ENCODE measurements at regions not wholly inside any gene's neighbourhood (a gene's known extent, or its start where the extent isn't known, plus 50 kb on each side); places are given as distances from the start of the nearest gene placed in this dataset.
A peak's percentile ranks its signal among the peaks of the same experiment; 100 is the strongest.

DNA sequence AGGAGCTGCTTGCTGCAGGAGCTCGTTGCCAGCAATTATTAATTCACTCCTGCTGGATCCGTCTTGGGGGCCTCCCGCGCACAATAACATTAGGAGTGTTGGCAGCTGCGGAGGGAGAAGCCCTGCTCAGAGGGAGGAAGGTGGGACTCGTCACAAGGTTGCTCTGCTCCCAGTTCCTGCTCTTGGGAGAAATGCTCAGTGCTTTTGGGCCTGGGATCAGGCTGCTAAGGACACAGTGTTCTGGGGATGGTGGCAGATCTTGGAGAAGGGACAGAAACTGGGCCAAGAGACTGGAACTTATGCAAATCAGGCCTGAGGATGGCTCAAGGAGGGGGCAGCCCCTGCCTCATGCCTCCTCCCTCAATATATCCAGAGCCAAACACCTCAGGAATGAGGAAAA, 78.9 kb upstream of the OLFM4 start:
- H3K27ac ChIP-seq, result peak overlapping the region in 1 of 4 donors; percentile 19
- peaks cover 11% of the 10 kb centered on the region for H3K27me3 ChIP-seq
- TF ChIP-seq EP300 (IDR thresholded peaks at IDR 0.05) (no peak), POLR2A (IDR thresholded peaks at IDR 0.05) (no peak)
- WGBS, 2 donors (ENCODE audit: low coverage in 1 of 2), result 22 to 33% methylated on average over 1 to 3 of the region's 6 CpGs
- H3K9me3 ChIP-seq, result no peaks in the 10 kb centered on the region
- H3K4me1 ChIP-seq, result no peaks in the 10 kb centered on the region
- H3K4me3 ChIP-seq, result no peak overlapping the region
- H3K36me3 ChIP-seq, result no peaks in the 10 kb centered on the region
- ATAC-seq, result peak; percentile 29

DNA sequence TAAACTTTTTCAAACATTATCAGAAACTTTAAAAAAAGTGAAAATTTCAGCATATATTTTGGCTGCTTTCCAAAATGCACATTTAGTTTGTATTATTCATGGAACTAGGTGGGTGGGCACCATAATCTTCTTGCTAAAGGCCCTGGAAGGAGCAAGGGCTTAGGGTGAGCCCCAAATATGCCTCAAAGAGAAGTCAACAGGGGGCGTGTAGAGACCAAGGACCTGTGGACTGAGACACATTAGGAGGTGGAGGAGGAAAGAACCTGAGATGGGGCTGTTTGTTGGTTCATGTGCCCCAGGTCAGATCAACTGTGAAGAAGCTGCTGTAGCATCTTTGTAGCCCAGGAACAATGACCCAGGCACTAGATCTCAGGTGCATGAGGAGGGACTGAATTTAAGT, 79.6 kb upstream of the OLFM4 start:
- 67% methylated on average over 1 of the region's 1 CpG; no CpG with 5 or more reads in 1 of the 2 donors for WGBS, 2 donors (ENCODE audit: low coverage in 1 of 2)
- TF ChIP-seq POLR2A (IDR thresholded peaks at IDR 0.05), result no peak
- no peak for TF ChIP-seq POLR2AphosphoS5 (IDR thresholded peaks at IDR 0.05)
- no peak for TF ChIP-seq EP300 (IDR thresholded peaks at IDR 0.05)
- TF ChIP-seq, protein P1, sequence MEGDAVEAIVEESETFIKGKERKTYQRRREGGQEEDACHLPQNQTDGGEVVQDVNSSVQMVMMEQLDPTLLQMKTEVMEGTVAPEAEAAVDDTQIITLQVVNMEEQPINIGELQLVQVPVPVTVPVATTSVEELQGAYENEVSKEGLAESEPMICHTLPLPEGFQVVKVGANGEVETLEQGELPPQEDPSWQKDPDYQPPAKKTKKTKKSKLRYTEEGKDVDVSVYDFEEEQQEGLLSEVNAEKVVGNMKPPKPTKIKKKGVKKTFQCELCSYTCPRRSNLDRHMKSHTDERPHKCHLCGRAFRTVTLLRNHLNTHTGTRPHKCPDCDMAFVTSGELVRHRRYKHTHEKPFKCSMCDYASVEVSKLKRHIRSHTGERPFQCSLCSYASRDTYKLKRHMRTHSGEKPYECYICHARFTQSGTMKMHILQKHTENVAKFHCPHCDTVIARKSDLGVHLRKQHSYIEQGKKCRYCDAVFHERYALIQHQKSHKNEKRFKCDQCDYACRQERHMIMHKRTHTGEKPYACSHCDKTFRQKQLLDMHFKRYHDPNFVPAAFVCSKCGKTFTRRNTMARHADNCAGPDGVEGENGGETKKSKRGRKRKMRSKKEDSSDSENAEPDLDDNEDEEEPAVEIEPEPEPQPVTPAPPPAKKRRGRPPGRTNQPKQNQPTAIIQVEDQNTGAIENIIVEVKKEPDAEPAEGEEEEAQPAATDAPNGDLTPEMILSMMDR (IDR thresholded peaks at IDR 0.05), result no peak
- H3K4me3 ChIP-seq, result no peak overlapping the region
- H3K9me3 ChIP-seq, result no peaks in the 10 kb centered on the region
- no peaks in the 10 kb centered on the region for H3K36me3 ChIP-seq
- no peaks in the 10 kb centered on the region for H3K4me1 ChIP-seq
- no peak for ATAC-seq
- H3K27me3 ChIP-seq, result peaks cover 11% of the 10 kb centered on the region
- no peak overlapping the region for H3K27ac ChIP-seq

DNA sequence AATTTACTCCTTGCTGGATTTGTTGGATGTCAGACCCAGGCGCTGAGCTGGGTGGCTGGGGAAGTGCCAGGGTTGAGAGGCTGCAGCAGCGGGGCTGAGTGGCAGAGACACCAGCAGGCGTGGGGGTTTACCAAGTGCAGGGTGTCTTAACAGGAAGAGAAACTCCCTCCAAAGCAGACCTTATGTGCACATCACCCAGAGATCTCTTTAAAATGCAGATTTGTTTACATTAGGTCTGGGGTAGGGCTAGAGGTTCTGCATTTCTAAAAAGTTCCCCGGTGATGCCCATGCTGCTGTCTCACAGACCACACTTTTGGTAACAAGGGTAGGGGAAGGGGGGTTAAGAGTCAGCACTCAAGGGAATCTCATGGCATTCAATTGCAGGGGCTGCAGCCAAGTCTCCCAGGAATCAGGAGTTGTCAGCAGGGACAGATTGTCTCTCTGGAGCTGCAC, 80.7 kb upstream of the OLFM4 start:
- H3K36me3 ChIP-seq, result no peaks in the 10 kb centered on the region
- no peaks in the 10 kb centered on the region for H3K4me1 ChIP-seq
- H3K27me3 ChIP-seq, result peaks cover 11% of the 10 kb centered on the region
- H3K4me3 ChIP-seq, result no peak overlapping the region
- no peak overlapping the region for H3K27ac ChIP-seq
- WGBS, 2 donors (ENCODE audit: low coverage in 1 of 2), result 69% methylated on average over 2 of the region's 4 CpGs; no CpG with 5 or more reads in 1 of the 2 donors
- ATAC-seq, result no peak
- TF ChIP-seq, protein P1 (IDR thresholded peaks at IDR 0.05), result no peak
- TF ChIP-seq POLR2A (IDR thresholded peaks at IDR 0.05) (no peak), POLR2AphosphoS5 (IDR thresholded peaks at IDR 0.05) (no peak), EP300 (IDR thresholded peaks at IDR 0.05) (no peak)
- H3K9me3 ChIP-seq, result no peaks in the 10 kb centered on the region

DNA sequence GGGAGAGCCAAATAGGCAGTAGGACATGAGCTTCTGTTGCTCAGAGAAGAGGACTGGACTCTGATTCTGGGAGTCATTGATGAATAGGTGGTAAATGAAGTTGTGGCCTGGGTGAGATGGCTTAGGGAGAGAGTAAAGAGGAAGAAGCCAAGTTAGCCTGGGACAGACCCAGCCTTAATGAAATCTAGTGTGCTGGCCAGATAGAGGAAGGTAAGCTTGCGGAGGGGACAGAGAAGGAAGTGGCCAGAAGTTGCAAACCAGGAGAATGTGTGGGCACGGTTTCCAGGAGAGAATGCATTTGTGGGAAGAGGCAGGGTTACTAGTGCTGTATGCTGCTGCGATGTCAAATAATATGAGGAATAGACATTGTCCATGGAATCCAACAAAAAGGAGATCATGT, 83.3 kb upstream of the OLFM4 start:
- TF ChIP-seq POLR2A (IDR thresholded peaks at IDR 0.05), result no peak
- no peak for TF ChIP-seq EP300 (IDR thresholded peaks at IDR 0.05)
- TF ChIP-seq, protein P1 (IDR thresholded peaks at IDR 0.05), result no peak
- no peak for ATAC-seq
- 78 to 86% methylated on average over 3 of the region's 3 CpGs for WGBS, 2 donors (ENCODE audit: low coverage in 1 of 2)

DNA sequence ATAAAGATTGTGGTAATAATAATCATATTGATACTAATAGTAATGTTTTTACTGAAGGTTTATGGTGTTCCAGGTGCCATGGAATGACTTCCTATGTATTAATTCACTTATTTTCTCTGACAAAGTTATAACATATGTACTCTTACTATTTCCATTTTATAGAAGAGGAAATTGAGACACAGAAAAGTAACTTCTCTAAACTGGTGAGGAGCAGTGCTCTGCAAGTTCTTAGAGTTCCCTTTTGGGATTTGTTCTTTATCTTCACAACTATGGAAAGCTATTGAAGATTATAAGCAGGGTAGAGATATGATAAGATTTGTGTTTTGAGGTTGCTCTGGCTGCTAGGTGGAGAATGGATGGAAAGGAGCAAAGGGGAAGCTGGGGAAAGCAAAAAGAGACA, 83.9 kb upstream of the OLFM4 start:
- Histone ChIP-seq H3K4me1 (no peaks in the 10 kb centered on the region), H3K9me3 (no peaks in the 10 kb centered on the region), H3K4me3 (no peak overlapping the region), H3K27ac (no peak overlapping the region), H3K27me3 (peaks cover 11% of the 10 kb centered on the region), H3K36me3 (no peaks in the 10 kb centered on the region)
- no peak for ATAC-seq
- no peak for TF ChIP-seq POLR2AphosphoS5 (IDR thresholded peaks at IDR 0.05)

More for the DNA sequence above, 83.3 kb upstream of the OLFM4 start:
- Histone ChIP-seq H3K4me1 (no peaks in the 10 kb centered on the region), H3K4me3 (no peak overlapping the region), H3K27me3 (peaks cover 11% of the 10 kb centered on the region), H3K9me3 (no peaks in the 10 kb centered on the region), H3K27ac (no peak overlapping the region), H3K36me3 (no peaks in the 10 kb centered on the region)

DNA sequence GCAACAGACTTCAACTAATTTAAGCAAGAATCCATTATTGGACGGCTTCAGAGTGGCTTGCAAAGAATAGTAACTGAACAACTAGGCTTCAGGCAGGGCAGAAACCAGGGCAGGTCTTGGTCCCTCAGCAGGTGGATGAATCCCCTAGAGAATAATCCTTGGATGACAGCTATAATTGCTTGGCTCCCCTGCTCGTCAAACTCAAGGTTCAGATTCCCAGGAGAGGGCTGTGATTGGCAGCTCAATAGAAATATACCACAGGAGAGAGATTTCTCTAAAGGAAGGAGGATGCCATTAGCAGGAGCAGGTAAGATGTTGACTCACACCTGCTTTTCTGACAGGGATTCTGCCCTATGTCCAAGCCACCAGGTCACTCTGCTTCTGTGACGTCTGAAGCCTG, 89.6 kb upstream of the PCDH8 start:
- Histone ChIP-seq H3K4me1 (no peaks in the 10 kb centered on the region), H3K9me3 (no peaks in the 10 kb centered on the region), H3K4me3 (no peak overlapping the region), H3K36me3 (no peaks in the 10 kb centered on the region), H3K27ac (no peak overlapping the region), H3K27me3 (peaks cover 6% of the 10 kb centered on the region)
- 68 to 70% methylated on average over 2 to 3 of the region's 3 CpGs for WGBS, 2 donors (ENCODE audit: low coverage in 1 of 2)
- no peak for ATAC-seq
- TF ChIP-seq POLR2AphosphoS5 (IDR thresholded peaks at IDR 0.05) (no peak), POLR2A (IDR thresholded peaks at IDR 0.05) (no peak), EP300 (IDR thresholded peaks at IDR 0.05) (no peak)
- TF ChIP-seq, protein P1 (IDR thresholded peaks at IDR 0.05), result no peak
